SK-N-SH (cell line): ENCODE measurements at regions not wholly inside any gene's neighbourhood (a gene's known extent, or its start where the extent isn't known, plus 50 kb on each side); places are given as distances from the start of the nearest gene placed in this dataset.

Source experiments
- CTCF ChIA-PET: fragments of 300-600, 350-600 bp; formaldehyde crosslinking; extraction: SDS; loops from one replicate; lab custom pipeline; 2021; lab: Yijun Ruan, JAX
- POLR2A ChIA-PET: fragments of 350-600 bp; sonication (Branson Sonifier 250); formaldehyde crosslinking; extraction: SDS; loops from one replicate; lab custom pipeline; 2020; ENCODE audit warnings: antibody characterized with exemption, inconsistent platforms; lab: Yijun Ruan, JAX
- DNase-seq: peaks from one replicate; pipeline ENCODE4 v3.0.0; 2012
- H2AFZ ChIP-seq: fragments of 200-600 bp; sonication (generic); 2 replicates; pipeline ENCODE4 v1.8.1; 2016; ENCODE audit warnings: antibody characterized with exemption, mild to moderate bottlenecking, low read depth
- H3F3A ChIP-seq: fragments of 200-600 bp; sonication (generic); replicated peaks from 2 replicates; pipeline ENCODE3; 2016; ENCODE audit warnings: antibody characterized with exemption, mild to moderate bottlenecking; ENCODE audit not compliant: insufficient read depth
- H3K27ac ChIP-seq, 2 experiments: fragments of 200-500 bp in 1 of 2; fragments of 200-600 bp in 1 of 2; sonication (Bioruptor generic) in 1 of 2; sonication (generic), shearing (Covaris generic) in 1 of 2; 2 replicates each; pipeline versions ENCODE4 v1.5.1 to v1.6.1; 2014 to 2016; ENCODE audit warnings: low read depth in 2 of 2, inconsistent platforms in 1 of 2, low read length in 1 of 2, mild to moderate bottlenecking in 1 of 2, mixed read lengths in 1 of 2
- H3K27me3 ChIP-seq: fragments of 200-600 bp; sonication (generic), shearing (Covaris generic); 2 replicates; pipeline ENCODE4 v1.6.1; 2016; ENCODE audit warnings: mixed run types; ENCODE audit not compliant: insufficient read depth
- H3K36me3 ChIP-seq, 2 experiments: fragments of 200-500 bp in 1 of 2; fragments of 200-600 bp in 1 of 2; sonication (Bioruptor generic) in 1 of 2; sonication (generic) in 1 of 2; replicated peaks in 1 of 2; 2 replicates each; pipeline versions ENCODE3 to v1.5.1; 2014 to 2016; ENCODE audit warnings: low read length in 1 of 2, mild to moderate bottlenecking in 1 of 2; ENCODE audit not compliant: insufficient read depth in 2 of 2, control insufficient read depth in 1 of 2
- H3K4me1 ChIP-seq, 2 experiments: fragments of 200-500 bp in 1 of 2; fragments of 200-600 bp in 1 of 2; sonication (Bioruptor generic) in 1 of 2; sonication (generic), shearing (Covaris generic) in 1 of 2; 2 replicates each; pipeline versions ENCODE4 v1.5.1 to v1.6.1; 2014 to 2016; ENCODE audit warnings: low read depth in 1 of 2, low read length in 1 of 2, mixed run types in 1 of 2; ENCODE audit not compliant: insufficient read depth in 2 of 2, control insufficient read depth in 1 of 2
- H3K4me2 ChIP-seq: fragments of 200-600 bp; sonication (generic), shearing (Covaris generic); 2 replicates; pipeline ENCODE4 v1.6.1; 2017; ENCODE audit warnings: mixed run types
- H3K4me3 ChIP-seq, 2 experiments: fragments of 200-500 bp in 1 of 2; fragments of 200-600 bp in 1 of 2; sonication (Bioruptor generic) in 1 of 2; sonication (generic), shearing (Covaris generic) in 1 of 2; 2 replicates each; pipeline versions ENCODE4 v1.5.1 to v1.8.1; 2014 to 2016; ENCODE audit warnings: low read depth in 2 of 2, inconsistent platforms in 1 of 2, low read length in 1 of 2, mild to moderate bottlenecking in 1 of 2, mixed read lengths in 1 of 2, moderate library complexity in 1 of 2
- H3K79me2 ChIP-seq: fragments of 200-600 bp; sonication (generic); 2 replicates; pipeline ENCODE4 v1.8.1; 2017; ENCODE audit warnings: mild to moderate bottlenecking; ENCODE audit not compliant: insufficient read depth
- H3K9ac ChIP-seq: fragments of 200-600 bp; sonication (generic); 2 replicates; pipeline ENCODE4 v1.6.1; 2017; ENCODE audit warnings: mixed run types
- H3K9me2 ChIP-seq: fragments of 200-600 bp; sonication (generic); 2 replicates; pipeline ENCODE4 v1.6.1; 2017; ENCODE audit warnings: mixed run types
- H3K9me3 ChIP-seq: fragments of 200-600 bp; sonication (generic); 2 replicates; pipeline ENCODE4 v1.6.1; 2017; ENCODE audit warnings: mixed run types, mild to moderate bottlenecking, moderate library complexity
- H4K20me1 ChIP-seq: fragments of 200-600 bp; sonication (generic); 2 replicates; pipeline ENCODE4 v1.6.1; 2017; ENCODE audit warnings: mild to moderate bottlenecking, mixed run types; ENCODE audit not compliant: insufficient read depth
- CHD2 ChIP-seq: fragments of 150-350 bp; IDR thresholded peaks from 2 replicates; pipeline ENCODE4 v1.6.1; 2018; ENCODE audit warnings: low read length; ENCODE audit not compliant: partially characterized antibody
- ELF1 ChIP-seq: IDR thresholded peaks from 2 replicates; pipeline ENCODE4 v1.4.0; 2012
- FOSL2 ChIP-seq: IDR thresholded peaks from 2 replicates; pipeline ENCODE4 v1.4.0; 2012; ENCODE audit warnings: low read depth, mild to moderate bottlenecking, moderate library complexity, borderline replicate concordance
- FOXJ3 ChIP-seq: sonication (generic); formaldehyde crosslinking; IDR thresholded peaks from 2 replicates; pipeline ENCODE4 v1.5.1; 2020; ENCODE audit warnings: mild to moderate bottlenecking, missing genetic modification reagents
- MEF2A ChIP-seq: IDR thresholded peaks from 2 replicates; pipeline ENCODE4 v1.4.0; 2012; ENCODE audit warnings: low read depth, borderline replicate concordance
- NRF1 ChIP-seq: IDR thresholded peaks from 2 replicates; pipeline ENCODE4 v1.6.1; 2012; ENCODE audit warnings: low read depth, mild to moderate bottlenecking, low read length
- RCOR1 ChIP-seq: fragments of 150-350 bp; IDR thresholded peaks from 2 replicates; pipeline ENCODE4 v1.6.1; 2017; ENCODE audit warnings: antibody characterized with exemption, low read length
- REST ChIP-seq: IDR thresholded peaks from 2 replicates; pipeline ENCODE4 v1.6.1; 2012; ENCODE audit warnings: mild to moderate bottlenecking, low read depth, low read length, moderate library complexity
- RFX5 ChIP-seq: IDR thresholded peaks from 2 replicates; pipeline ENCODE4 v1.6.1; 2012; ENCODE audit warnings: mild to moderate bottlenecking, improper control_type of control experiment, low read length
- WGBS: methylation state at CpG from one replicate; pipeline ENCODE4 v1.1.6; 2017; ENCODE audit warnings: low lambda C conversion rate; 5-methylcytosine and 5-hydroxymethylcytosine counted together

DNA sequence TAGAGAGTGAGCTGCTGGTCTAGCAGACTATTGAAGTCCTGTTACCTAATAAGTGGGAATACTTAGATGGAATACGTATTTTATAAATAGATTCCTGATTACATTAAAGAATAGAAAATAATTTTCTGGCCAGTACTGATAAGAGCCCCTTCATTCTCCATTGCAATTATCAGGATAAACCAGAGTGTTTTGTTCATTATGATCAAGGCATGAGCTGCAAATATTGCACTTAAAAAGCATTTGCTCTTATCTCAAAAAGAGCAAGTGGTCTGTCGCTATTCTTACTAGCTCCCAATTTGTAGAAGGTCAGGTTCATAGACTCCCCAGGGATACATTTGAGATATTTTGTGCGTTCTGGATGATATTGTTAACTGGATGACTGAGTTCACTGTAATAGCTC lies 73.1 kb upstream of the PLCB4 start:
- no peaks in the 10 kb centered on the region for H3K36me3 ChIP-seq
- H3K79me2 ChIP-seq, result no peaks in the 10 kb centered on the region
- no peak overlapping the region for H2AFZ ChIP-seq
- CTCF ChIA-PET, result interaction anchor here (0.9 to 1.2 kb wide), 2 partner anchors 12 to 73 kb away, joined by 3 read pairs; no protein-coding TSS in a partner anchor
- H3F3A ChIP-seq, result no peaks in the 10 kb centered on the region
- H3K4me2 ChIP-seq, result no peak overlapping the region
- DNase-seq, result no peak
- H3K4me3 ChIP-seq, result no peak overlapping the region
- no peaks in the 10 kb centered on the region for H4K20me1 ChIP-seq
- H3K9me2 ChIP-seq, result no peaks in the 10 kb centered on the region
- 40% methylated on average over 3 of the region's 3 CpGs for WGBS
- no peak overlapping the region for H3K27ac ChIP-seq
- H3K4me1 ChIP-seq, result no peaks in the 10 kb centered on the region
- H3K9ac ChIP-seq, result no peak overlapping the region
- TF ChIP-seq FOXJ3 (CRISPR knock-in tag), result no peak
- POLR2A ChIA-PET, result no interaction called here
- no peaks in the 10 kb centered on the region for H3K27me3 ChIP-seq
- H3K9me3 ChIP-seq, result no peaks in the 10 kb centered on the region

GRCh38 chr20:8996817-8997512 lies 71.9 kb upstream of the PLCB4 start:
- H3K4me1 ChIP-seq, result no peaks in the 10 kb centered on the region
- no peaks in the 10 kb centered on the region for H3K36me3 ChIP-seq
- no peak for DNase-seq
- 76% methylated on average over 2 of the region's 2 CpGs for WGBS
- no peak for TF ChIP-seq FOSL2
- no peak for TF ChIP-seq RCOR1
- no peak for TF ChIP-seq RFX5
- TF ChIP-seq CHD2, result no peak
- no peak for TF ChIP-seq REST
- TF ChIP-seq NRF1, result no peak
- TF ChIP-seq ELF1, result no peak
- TF ChIP-seq MEF2A, result no peak
- H3K27ac ChIP-seq, result no peak overlapping the region
- no peak overlapping the region for H3K9ac ChIP-seq
- H3K9me2 ChIP-seq, result no peaks in the 10 kb centered on the region
- no peak overlapping the region for H3K4me2 ChIP-seq
- ChIA-PET POLR2A (no interaction called here), CTCF (interaction anchor here (0.8 kb wide), 1 partner anchor 143 kb away, joined by 3 read pairs; no protein-coding TSS in a partner anchor)
- no peaks in the 10 kb centered on the region for H3K27me3 ChIP-seq
- H3K4me3 ChIP-seq, result no peak overlapping the region
- no peaks in the 10 kb centered on the region for H3K9me3 ChIP-seq
- H3F3A ChIP-seq, result no peaks in the 10 kb centered on the region
- H4K20me1 ChIP-seq, result no peaks in the 10 kb centered on the region
- H2AFZ ChIP-seq, result no peak overlapping the region
- no peaks in the 10 kb centered on the region for H3K79me2 ChIP-seq
